ENCODE measurements at regions not wholly inside any gene's neighbourhood (a gene's known extent, or its start where the extent isn't known, plus 50 kb on each side); places are given as distances from the start of the nearest gene placed in this dataset.

- no peak for TF ChIP-seq EZH2phosphoT487 (IDR thresholded peaks at IDR 0.05; ENCODE audit: low read depth)
- no peak for TF ChIP-seq CTCF (IDR thresholded peaks at IDR 0.05; ENCODE audit: low read depth, low read length)
Observed at GRCh38 chr11:119861160-119861559, 132.2 kb upstream of the NECTIN1 start.
